Activated T-cell treated with anti-CD3 and anti-CD28 coated beads, Interleukin-2, amount 50 U/mL, for 72 hours (primary cell): ENCODE measurements at regions not wholly inside any gene's neighbourhood (a gene's known extent, or its start where the extent isn't known, plus 50 kb on each side); places are given as distances from the start of the nearest gene placed in this dataset.

Experiments used
- ATAC-seq, 2 donors: fragments of 150-1000 bp; cut with Tn5 transposase; replicated peaks in 1 of 2; 2 replicates each; pipeline ENCODE4 v1.10.0; 2021; ENCODE audit warnings: moderate library complexity in 2 of 2, mild to moderate bottlenecking in 1 of 2
- DNase-seq, 2 donors: peaks; one replicate each; pipeline ENCODE4 v3.0.0; 2021 to 2022; ENCODE audit warnings: mixed read lengths in 1 of 2
- H3K27ac Mint-ChIP-seq: one replicate; pipeline ENCODE4 v1.8.0; 2022; ENCODE audit warnings: mild to moderate bottlenecking, moderate library complexity, mixed read lengths
- H3K27me3 Mint-ChIP-seq: one replicate; pipeline ENCODE4 v1.8.0; 2022; ENCODE audit warnings: low read depth, mixed read lengths
- H3K36me3 Mint-ChIP-seq, 2 donors: one replicate each; pipeline ENCODE4 v1.8.0; 2022; ENCODE audit warnings: mixed read lengths in 2 of 2, mild to moderate bottlenecking in 1 of 2; ENCODE audit not compliant: insufficient read depth in 2 of 2
- H3K4me1 Mint-ChIP-seq: one replicate; pipeline ENCODE4 v1.8.0; 2022; ENCODE audit warnings: low read depth, mixed read lengths
- H3K4me3 Mint-ChIP-seq, 2 donors: one replicate each; pipeline ENCODE4 v1.8.0; 2022; ENCODE audit warnings: mild to moderate bottlenecking in 2 of 2, mixed read lengths in 2 of 2, moderate library complexity in 2 of 2
- H3K9me3 Mint-ChIP-seq, 2 donors: one replicate each; pipeline ENCODE4 v1.8.0; 2022; ENCODE audit warnings: mixed read lengths in 2 of 2

DNA sequence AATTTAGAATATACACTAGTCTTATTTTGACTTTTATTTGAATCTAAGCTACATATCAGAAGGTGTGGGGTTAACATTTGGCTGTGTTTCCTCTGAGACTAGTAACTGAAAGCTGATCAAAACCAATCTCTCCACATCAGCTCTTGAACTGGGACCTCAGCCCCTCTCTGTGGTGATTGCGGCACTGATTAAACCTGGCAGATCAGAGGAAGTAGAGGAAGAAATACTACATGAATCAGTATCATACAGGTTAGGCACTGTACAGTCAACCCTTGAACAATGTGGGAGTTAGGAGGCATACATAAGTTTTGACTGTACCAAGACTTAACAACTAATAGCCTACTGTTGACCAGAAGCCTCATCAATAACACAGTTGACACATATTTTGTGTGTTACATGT, 122.5 kb upstream of the C1orf87 start:
- Mint-ChIP-seq H3K27ac (no peak overlapping the region), H3K4me3 (no peak overlapping the region), H3K36me3 (no peaks in the 10 kb centered on the region), H3K9me3 (peaks cover 2% of the 10 kb centered on the region in 2 donors), H3K27me3 (no peaks in the 10 kb centered on the region), H3K4me1 (no peaks in the 10 kb centered on the region)
- no peak for DNase-seq
- ATAC-seq, result peak; percentile 34 to 43

DNA sequence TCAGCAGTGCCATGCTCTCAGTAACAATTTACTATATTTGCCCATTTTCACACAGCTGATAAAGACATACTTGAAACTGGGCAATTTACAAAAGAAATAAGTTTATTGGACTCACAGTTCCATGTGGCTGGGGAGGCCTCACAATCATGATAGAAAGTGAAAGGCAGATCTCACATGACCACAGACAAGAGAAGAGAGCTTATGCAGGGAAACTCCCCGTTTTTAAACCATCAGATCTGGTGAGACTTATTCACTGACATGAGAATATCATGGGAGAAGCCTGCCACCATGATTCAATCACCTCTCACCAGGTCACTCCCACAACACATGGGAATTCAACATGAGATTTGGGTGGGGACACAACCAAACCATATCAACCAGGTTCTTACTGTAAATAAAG, 112.1 kb upstream of the C1orf87 start:
- Mint-ChIP-seq H3K4me3 (no peak overlapping the region), H3K9me3 (peaks cover 10% of the 10 kb centered on the region in 2 donors), H3K27ac (no peak overlapping the region), H3K36me3 (peaks cover 5 to 10% of the 10 kb centered on the region in 2 donors), H3K4me1 (no peaks in the 10 kb centered on the region), H3K27me3 (no peaks in the 10 kb centered on the region)
- DNase-seq (no peak), ATAC-seq (no peak)

DNA sequence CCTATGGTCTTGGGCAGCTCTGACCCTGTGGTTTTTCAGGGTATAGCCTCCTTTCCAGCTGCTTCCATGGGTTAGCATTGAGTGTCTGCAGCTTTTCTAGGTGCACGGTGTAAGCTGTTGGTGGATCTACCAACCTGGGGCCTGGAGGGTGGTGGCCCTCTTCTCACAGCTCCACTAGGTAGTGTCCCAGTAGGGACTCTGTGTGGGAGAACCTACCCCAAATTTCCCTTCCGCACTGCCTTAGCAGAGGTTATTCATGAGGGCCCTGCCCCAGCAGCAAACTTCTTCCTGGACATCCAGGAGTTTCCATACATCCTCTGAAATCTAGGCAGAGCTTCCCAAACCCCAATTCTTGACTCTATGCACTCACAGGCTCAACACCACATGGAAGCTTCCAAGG, 111.0 kb upstream of the C1orf87 start:
- H3K4me3 Mint-ChIP-seq, result no peak overlapping the region
- DNase-seq (no peak), ATAC-seq (no peak)
- H3K27me3 Mint-ChIP-seq, result no peaks in the 10 kb centered on the region
- H3K9me3 Mint-ChIP-seq, result peaks cover 10 to 11% of the 10 kb centered on the region in 2 donors
- no peaks in the 10 kb centered on the region for H3K4me1 Mint-ChIP-seq
- H3K27ac Mint-ChIP-seq, result no peak overlapping the region
- H3K36me3 Mint-ChIP-seq, result peaks cover 5 to 10% of the 10 kb centered on the region in 2 donors

DNA sequence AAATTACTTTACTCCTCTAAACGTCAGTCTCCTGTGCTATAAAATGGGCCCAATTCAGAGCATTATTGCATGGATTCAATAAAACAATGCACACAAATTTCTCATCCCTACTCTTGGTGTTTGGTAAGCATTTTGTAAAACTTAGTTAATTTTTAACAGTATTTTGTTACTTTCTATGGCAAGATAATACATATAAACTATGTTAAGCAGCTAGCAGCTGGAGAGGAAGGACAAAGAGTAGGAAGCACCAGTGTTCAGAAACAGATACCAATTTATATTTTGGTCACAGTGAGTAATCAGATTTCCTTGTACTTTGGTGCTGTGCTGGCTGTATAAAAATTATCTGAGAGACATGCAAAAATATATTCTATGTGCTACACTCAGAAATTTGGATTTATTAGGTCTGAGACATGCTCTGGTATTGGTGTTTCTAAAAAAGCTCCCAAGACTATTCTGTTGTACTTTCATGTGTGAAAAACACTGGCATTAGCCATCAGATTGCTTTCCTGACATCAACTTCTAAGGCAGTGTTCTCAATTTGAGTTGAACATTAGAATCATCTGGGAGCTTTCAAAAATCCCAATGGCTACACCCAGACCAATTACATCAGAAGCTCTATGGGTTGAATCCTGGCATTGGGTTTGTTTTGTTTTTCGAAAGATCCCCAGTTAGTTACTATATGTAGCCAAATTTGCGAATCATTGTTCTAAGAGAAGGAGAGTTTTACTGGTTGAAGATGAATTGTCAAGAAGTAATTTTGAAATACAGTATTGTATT, 100.3 kb upstream of the C1orf87 start:
- no peak overlapping the region for H3K27ac Mint-ChIP-seq
- H3K36me3 Mint-ChIP-seq, result no peaks in the 10 kb centered on the region
- H3K4me1 Mint-ChIP-seq, result no peaks in the 10 kb centered on the region
- no peak overlapping the region for H3K4me3 Mint-ChIP-seq
- no peaks in the 10 kb centered on the region for H3K9me3 Mint-ChIP-seq
- ATAC-seq (no peak), DNase-seq (no peak)
- H3K27me3 Mint-ChIP-seq, result no peaks in the 10 kb centered on the region

DNA sequence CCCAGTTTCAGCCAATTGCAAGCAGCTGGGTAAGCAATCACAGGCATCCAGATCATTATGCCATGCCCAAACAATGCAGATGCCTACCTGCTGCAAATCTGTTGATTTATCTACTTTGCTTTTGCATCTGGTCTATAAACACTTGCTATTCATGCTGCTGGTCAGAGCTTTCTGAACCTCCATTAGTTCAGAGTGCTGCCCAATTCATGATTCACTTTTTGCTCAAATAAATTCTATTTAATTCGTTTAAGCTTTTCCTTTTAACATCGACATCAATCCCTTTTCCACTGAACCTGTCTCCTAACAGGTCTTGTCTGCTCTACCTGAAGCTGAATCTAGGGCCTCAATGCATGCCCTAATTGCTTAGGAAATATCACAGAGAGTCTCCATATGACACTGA, 99.4 kb upstream of the C1orf87 start:
- ATAC-seq (no peak), DNase-seq (no peak)
- Mint-ChIP-seq H3K4me3 (no peak overlapping the region), H3K36me3 (no peaks in the 10 kb centered on the region), H3K27me3 (peaks cover 2% of the 10 kb centered on the region), H3K9me3 (no peaks in the 10 kb centered on the region), H3K4me1 (no peaks in the 10 kb centered on the region), H3K27ac (no peak overlapping the region)

GRCh38 chr1:60171801-60172200, 98.2 kb upstream of the C1orf87 start:
- peaks cover 2% of the 10 kb centered on the region in 2 donors for H3K9me3 Mint-ChIP-seq
- H3K27ac Mint-ChIP-seq, result no peak overlapping the region
- DNase-seq (no peak), ATAC-seq (no peak)
- H3K4me3 Mint-ChIP-seq, result no peak overlapping the region
- peaks cover 6% of the 10 kb centered on the region for H3K27me3 Mint-ChIP-seq
- no peaks in the 10 kb centered on the region for H3K4me1 Mint-ChIP-seq
- no peaks in the 10 kb centered on the region for H3K36me3 Mint-ChIP-seq

DNA sequence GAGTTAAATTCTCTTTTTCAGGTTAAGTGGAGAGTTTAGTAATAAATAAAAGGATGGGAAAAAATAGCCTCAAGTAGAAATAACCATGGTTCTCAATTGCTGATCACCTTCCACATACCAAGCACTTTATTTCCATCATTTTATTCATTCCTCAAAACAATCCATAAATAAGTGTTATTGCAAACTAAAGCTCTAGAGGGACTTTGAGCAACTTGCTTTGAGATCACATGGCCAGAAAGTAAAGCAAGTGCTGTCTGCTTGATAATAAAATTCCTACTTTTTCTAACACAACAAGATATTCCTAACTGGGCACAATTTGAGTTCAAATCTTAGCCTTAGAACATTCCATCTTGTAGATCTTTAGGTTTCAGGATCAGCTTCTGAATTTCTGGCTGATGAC, 97.1 kb upstream of the C1orf87 start:
- Mint-ChIP-seq H3K36me3 (no peaks in the 10 kb centered on the region), H3K4me3 (no peak overlapping the region), H3K27ac (no peak overlapping the region), H3K4me1 (no peaks in the 10 kb centered on the region), H3K27me3 (peaks cover 6% of the 10 kb centered on the region), H3K9me3 (peaks cover 2% of the 10 kb centered on the region in 2 donors)
- DNase-seq, result no peak
- ATAC-seq, result no peak

GRCh38 chr1:60169206-60169605, 95.6 kb upstream of the C1orf87 start:
- no peak overlapping the region for H3K4me3 Mint-ChIP-seq
- no peak overlapping the region for H3K27ac Mint-ChIP-seq
- H3K36me3 Mint-ChIP-seq, result no peaks in the 10 kb centered on the region
- H3K9me3 Mint-ChIP-seq, result peaks cover 2% of the 10 kb centered on the region in 2 donors
- H3K4me1 Mint-ChIP-seq, result no peaks in the 10 kb centered on the region
- ATAC-seq (no peak), DNase-seq (no peak)
- peaks cover 6% of the 10 kb centered on the region for H3K27me3 Mint-ChIP-seq

DNA sequence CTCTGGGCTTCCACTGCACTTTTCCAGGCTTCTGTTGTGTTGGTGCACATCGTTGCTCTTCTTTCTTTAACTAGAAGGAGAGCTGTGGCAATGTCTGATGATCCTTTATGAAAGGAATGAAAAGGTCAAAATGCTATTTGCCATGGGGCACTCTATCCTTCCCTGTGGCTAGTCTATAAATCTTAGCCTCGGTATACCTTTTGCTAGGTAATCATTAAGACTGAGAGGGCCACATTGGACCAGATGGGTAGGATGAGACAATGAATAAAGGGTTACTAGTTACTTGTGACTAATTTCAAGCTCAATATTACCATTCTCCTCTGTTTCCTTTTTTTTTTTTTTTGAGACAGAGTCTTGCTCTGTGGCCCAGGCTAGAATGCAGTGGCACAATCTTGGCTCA, 89.4 kb upstream of the C1orf87 start:
- Mint-ChIP-seq H3K27me3 (peaks cover 4% of the 10 kb centered on the region), H3K4me3 (no peak overlapping the region), H3K9me3 (peaks cover 2% of the 10 kb centered on the region in 2 donors), H3K4me1 (no peaks in the 10 kb centered on the region), H3K27ac (no peak overlapping the region), H3K36me3 (no peaks in the 10 kb centered on the region)
- DNase-seq (no peak), ATAC-seq (no peak)

GRCh38 chr1:60160141-60160540, 86.6 kb upstream of the C1orf87 start:
- Mint-ChIP-seq H3K27me3 (no peaks in the 10 kb centered on the region), H3K36me3 (no peaks in the 10 kb centered on the region), H3K4me1 (no peaks in the 10 kb centered on the region), H3K4me3 (no peak overlapping the region), H3K27ac (no peak overlapping the region), H3K9me3 (no peaks in the 10 kb centered on the region)
- no peak for DNase-seq
- no peak for ATAC-seq

DNA sequence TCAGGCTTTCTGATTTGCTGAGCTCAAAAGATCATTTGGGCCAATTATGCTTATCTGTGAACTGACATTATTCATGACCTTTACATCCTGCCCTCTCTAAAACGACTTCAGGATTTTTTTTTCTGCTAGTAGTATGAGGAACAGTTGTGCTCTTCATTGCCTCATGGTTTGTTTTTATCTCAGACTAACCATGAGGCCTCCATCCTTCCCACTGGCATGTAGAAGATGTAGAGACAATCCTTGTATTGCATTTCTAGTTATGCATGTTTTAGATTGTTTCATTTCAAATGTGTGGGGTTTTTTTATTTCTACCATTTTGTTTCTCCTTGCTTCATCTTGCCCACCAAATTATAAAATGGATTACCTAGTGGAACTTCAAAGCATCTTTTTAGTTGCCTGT, 82.8 kb upstream of the C1orf87 start:
- ATAC-seq, result no peak
- no peaks in the 10 kb centered on the region for H3K36me3 Mint-ChIP-seq
- no peaks in the 10 kb centered on the region for H3K27me3 Mint-ChIP-seq
- no peaks in the 10 kb centered on the region for H3K9me3 Mint-ChIP-seq
- DNase-seq, result no peak
- H3K27ac Mint-ChIP-seq, result no peak overlapping the region
- no peaks in the 10 kb centered on the region for H3K4me1 Mint-ChIP-seq
- no peak overlapping the region for H3K4me3 Mint-ChIP-seq

- no peaks in the 10 kb centered on the region for H3K4me1 Mint-ChIP-seq
- DNase-seq, result no peak
- no peaks in the 10 kb centered on the region for H3K9me3 Mint-ChIP-seq
- H3K36me3 Mint-ChIP-seq, result no peaks in the 10 kb centered on the region
- H3K27me3 Mint-ChIP-seq, result no peaks in the 10 kb centered on the region
- H3K4me3 Mint-ChIP-seq, result no peak overlapping the region
- H3K27ac Mint-ChIP-seq, result no peak overlapping the region
- ATAC-seq, result no peak
Observed at GRCh38 chr1:60153961-60154360, 80.4 kb upstream of the C1orf87 start.

GRCh38 chr1:60152891-60153290, 79.3 kb upstream of the C1orf87 start:
- H3K4me1 Mint-ChIP-seq, result no peaks in the 10 kb centered on the region
- no peak overlapping the region for H3K4me3 Mint-ChIP-seq
- H3K27ac Mint-ChIP-seq, result no peak overlapping the region
- DNase-seq (no peak), ATAC-seq (no peak)
- H3K27me3 Mint-ChIP-seq, result no peaks in the 10 kb centered on the region
- H3K9me3 Mint-ChIP-seq, result no peaks in the 10 kb centered on the region
- H3K36me3 Mint-ChIP-seq, result no peaks in the 10 kb centered on the region

GRCh38 chr1:60151311-60151710, 77.7 kb upstream of the C1orf87 start:
- Mint-ChIP-seq H3K4me3 (no peak overlapping the region), H3K36me3 (no peaks in the 10 kb centered on the region), H3K4me1 (no peaks in the 10 kb centered on the region), H3K27me3 (no peaks in the 10 kb centered on the region), H3K27ac (no peak overlapping the region), H3K9me3 (no peaks in the 10 kb centered on the region)
- ATAC-seq (no peak), DNase-seq (no peak)
